ENCODE measurements at regions not wholly inside any gene's neighbourhood (a gene's known extent, or its start where the extent isn't known, plus 50 kb on each side); places are given as distances from the start of the nearest gene placed in this dataset.
"Not testable (repeated sequence)": the region's sequence is repeated elsewhere in the genome, so short reads cannot be mapped to it uniquely, and the experiment has no call there.

- Histone ChIP-seq H4K20me1 (ENCODE audit: insufficient read depth, poor library complexity, severe bottlenecking) (no peaks in the 10 kb centered on the region), H2AFZ (no peak overlapping the region), H3K9me2 (replicated peaks; ENCODE audit: insufficient read depth) (no peaks in the 10 kb centered on the region), H3K9me3 (ENCODE audit: low read depth) (no peaks in the 10 kb centered on the region), H3K4me1 (ENCODE audit: insufficient read depth) (no peaks in the 10 kb centered on the region), H3K4me2 (no peak overlapping the region), H3K36me3 (replicated peaks; ENCODE audit: insufficient read depth, low read depth) (no peaks in the 10 kb centered on the region), H3K4me3 (no peak overlapping the region), H3K27me3 (no peaks in the 10 kb centered on the region), H3K27ac (no peak overlapping the region), H3K79me2 (no peaks in the 10 kb centered on the region)
- no peak for DNase-seq (ENCODE audit: low spot score)
- 94% methylated on average over 3 of the region's 3 CpGs for WGBS (ENCODE audit: low lambda C conversion rate, missing lambda C conversion rate)
- TF ChIP-seq EZH2phosphoT487 (IDR thresholded peaks at IDR 0.05; ENCODE audit: low read depth, severe bottlenecking, unreplicated experiment) (no peak), CTCF (IDR thresholded peaks at IDR 0.05; ENCODE audit: poor library complexity) (no peak), EZH2 (IDR thresholded peaks at IDR 0.05; ENCODE audit: borderline replicate concordance) (no peak)
Observed at GRCh38 chr9:78112004-78112403, 80.4 kb upstream of the GNAQ start.

- Histone ChIP-seq H3K4me1 (ENCODE audit: insufficient read depth) (no peaks in the 10 kb centered on the region), H3K4me3 (no peak overlapping the region), H4K20me1 (ENCODE audit: insufficient read depth, poor library complexity, severe bottlenecking) (no peaks in the 10 kb centered on the region), H3K27ac (no peak overlapping the region), H3K4me2 (no peak overlapping the region), H3K9me3 (ENCODE audit: low read depth) (no peaks in the 10 kb centered on the region), H3K27me3 (no peaks in the 10 kb centered on the region), H2AFZ (no peak overlapping the region), H3K36me3 (replicated peaks; ENCODE audit: insufficient read depth, low read depth) (no peaks in the 10 kb centered on the region), H3K9me2 (replicated peaks; ENCODE audit: insufficient read depth) (no peaks in the 10 kb centered on the region), H3K79me2 (no peaks in the 10 kb centered on the region)
- 75% methylated on average over 2 of the region's 2 CpGs for WGBS (ENCODE audit: low lambda C conversion rate, missing lambda C conversion rate)
- TF ChIP-seq EZH2 (IDR thresholded peaks at IDR 0.05; ENCODE audit: borderline replicate concordance) = no peak
- TF ChIP-seq CTCF (IDR thresholded peaks at IDR 0.05; ENCODE audit: poor library complexity) = no peak
- TF ChIP-seq EZH2phosphoT487 (IDR thresholded peaks at IDR 0.05; ENCODE audit: low read depth, severe bottlenecking, unreplicated experiment) = no peak
- DNase-seq (ENCODE audit: low spot score) = no peak
Observed at GRCh38 chr9:78109075-78109474, 77.5 kb upstream of the GNAQ start.

- H3K9me3 ChIP-seq (ENCODE audit: low read depth) = not testable (repeated sequence)
- 91% methylated on average over 8 of the region's 8 CpGs for WGBS (ENCODE audit: low lambda C conversion rate, missing lambda C conversion rate)
Observed at GRCh38 chr9:78106586-78106985, 75.0 kb upstream of the GNAQ start.

GRCh38 chr9:78103971-78104433 lies 72.4 kb upstream of the GNAQ start:
- Histone ChIP-seq H4K20me1 (ENCODE audit: insufficient read depth, poor library complexity, severe bottlenecking) (no peaks in the 10 kb centered on the region), H3K36me3 (replicated peaks; ENCODE audit: insufficient read depth, low read depth) (no peaks in the 10 kb centered on the region), H3K27me3 (no peaks in the 10 kb centered on the region), H3K9me2 (replicated peaks; ENCODE audit: insufficient read depth) (no peaks in the 10 kb centered on the region), H3K9me3 (ENCODE audit: low read depth) (no peaks in the 10 kb centered on the region), H3K4me3 (no peak overlapping the region), H3K4me2 (no peak overlapping the region), H3K27ac (no peak overlapping the region), H3K79me2 (no peaks in the 10 kb centered on the region), H3K4me1 (ENCODE audit: insufficient read depth) (no peaks in the 10 kb centered on the region), H2AFZ (no peak overlapping the region)
- no peak for DNase-seq (ENCODE audit: low spot score)
- 97% methylated on average over 6 of the region's 6 CpGs for WGBS (ENCODE audit: low lambda C conversion rate, missing lambda C conversion rate)
- TF ChIP-seq EZH2 (IDR thresholded peaks at IDR 0.05; ENCODE audit: borderline replicate concordance) (no peak), EZH2phosphoT487 (IDR thresholded peaks at IDR 0.05; ENCODE audit: low read depth, severe bottlenecking, unreplicated experiment) (no peak), CTCF (IDR thresholded peaks at IDR 0.05; ENCODE audit: poor library complexity) (no peak)

More at GRCh38 chr9:78106586-78106985, 75.0 kb upstream of the GNAQ start:
- DNase-seq (ENCODE audit: low spot score); H3K79me2 ChIP-seq; H4K20me1 ChIP-seq (ENCODE audit: insufficient read depth, poor library complexity, severe bottlenecking); H3K4me1 ChIP-seq (ENCODE audit: insufficient read depth); H3K9me2 ChIP-seq (replicated peaks; ENCODE audit: insufficient read depth); H3K27ac ChIP-seq; H2AFZ ChIP-seq; H3K27me3 ChIP-seq; H3K36me3 ChIP-seq (replicated peaks; ENCODE audit: insufficient read depth, low read depth); H3K4me2 ChIP-seq; H3K4me3 ChIP-seq: not testable (repeated sequence)

Data from hepatocyte (in vitro differentiated cells).